Neuron (in vitro differentiated cells): ENCODE measurements at regions not wholly inside any gene's neighbourhood (a gene's known extent, or its start where the extent isn't known, plus 50 kb on each side); places are given as distances from the start of the nearest gene placed in this dataset.

Experiments
- H2AFZ ChIP-seq: one replicate; pipeline ENCODE4 v1.6.1; 2013; ENCODE audit warnings: low read depth, mild to moderate bottlenecking, inconsistent platforms, low read length, moderate library complexity
- H3K27me3 ChIP-seq: one replicate; pipeline ENCODE4 v1.6.1; 2013; ENCODE audit warnings: low read length; ENCODE audit not compliant: insufficient read depth
- H3K36me3 ChIP-seq: one replicate; pipeline ENCODE4 v1.6.1; 2013; ENCODE audit warnings: low read length; ENCODE audit not compliant: insufficient read depth
- H3K4me1 ChIP-seq: one replicate; pipeline ENCODE4 v1.6.1; 2013; ENCODE audit warnings: low read length; ENCODE audit not compliant: insufficient read depth
- H3K4me3 ChIP-seq: 2 replicates; pipeline ENCODE4 v1.5.1; 2013; ENCODE audit warnings: mild to moderate bottlenecking, low read length, moderate library complexity
- H3K9me3 ChIP-seq: one replicate; pipeline ENCODE4 v1.6.1; 2013; ENCODE audit warnings: low read length

GRCh38 chr12:124392667-124393413, 97.9 kb downstream of the RFLNA start:
- Histone ChIP-seq H2AFZ (no peak overlapping the region), H3K4me1 (peaks cover 23% of the 10 kb centered on the region), H3K27me3 (no peaks in the 10 kb centered on the region), H3K4me3 (no peak overlapping the region), H3K9me3 (no peaks in the 10 kb centered on the region), H3K36me3 (peaks cover 3% of the 10 kb centered on the region)

DNA sequence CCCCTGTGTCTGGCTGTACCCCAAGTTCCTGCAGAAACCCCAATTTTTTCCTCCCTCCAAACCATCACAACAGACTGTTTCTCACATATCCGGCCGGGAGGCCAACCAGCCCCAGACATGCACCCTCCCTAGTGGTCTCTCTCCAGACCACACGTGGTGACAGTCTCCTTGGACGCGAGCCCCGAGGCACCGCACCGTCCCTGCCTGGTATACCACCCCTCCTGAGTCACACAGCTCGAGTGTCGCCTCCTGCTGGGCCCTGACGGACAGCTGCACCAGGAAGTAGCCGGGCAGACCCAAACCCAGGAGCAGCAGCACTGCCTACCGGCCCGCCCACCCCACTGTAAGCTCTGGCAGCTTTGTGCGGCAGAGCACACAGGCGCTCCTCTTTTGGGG, 97.4 kb downstream of the RFLNA start:
- Histone ChIP-seq H3K4me3 (no peak overlapping the region), H3K4me1 (peaks cover 23% of the 10 kb centered on the region), H3K9me3 (no peaks in the 10 kb centered on the region), H3K36me3 (no peaks in the 10 kb centered on the region), H2AFZ (no peak overlapping the region), H3K27me3 (no peaks in the 10 kb centered on the region)

- no peaks in the 10 kb centered on the region for H3K27me3 ChIP-seq
- peaks cover 19% of the 10 kb centered on the region for H3K4me1 ChIP-seq
- no peak overlapping the region for H3K4me3 ChIP-seq
Observed at GRCh38 chr12:124391340-124392261, 96.7 kb downstream of the RFLNA start.

GRCh38 chr12:124390442-124391097, 95.7 kb downstream of the RFLNA start:
- Histone ChIP-seq H3K4me3 (no peak overlapping the region), H2AFZ (no peak overlapping the region), H3K9me3 (no peaks in the 10 kb centered on the region), H3K36me3 (peaks cover 3% of the 10 kb centered on the region), H3K4me1 (peaks cover 25% of the 10 kb centered on the region), H3K27me3 (no peaks in the 10 kb centered on the region)

More at GRCh38 chr12:124391340-124392261, 96.7 kb downstream of the RFLNA start:
- no peaks in the 10 kb centered on the region for H3K36me3 ChIP-seq
- no peaks in the 10 kb centered on the region for H3K9me3 ChIP-seq
- H2AFZ ChIP-seq: no peak overlapping the region

DNA sequence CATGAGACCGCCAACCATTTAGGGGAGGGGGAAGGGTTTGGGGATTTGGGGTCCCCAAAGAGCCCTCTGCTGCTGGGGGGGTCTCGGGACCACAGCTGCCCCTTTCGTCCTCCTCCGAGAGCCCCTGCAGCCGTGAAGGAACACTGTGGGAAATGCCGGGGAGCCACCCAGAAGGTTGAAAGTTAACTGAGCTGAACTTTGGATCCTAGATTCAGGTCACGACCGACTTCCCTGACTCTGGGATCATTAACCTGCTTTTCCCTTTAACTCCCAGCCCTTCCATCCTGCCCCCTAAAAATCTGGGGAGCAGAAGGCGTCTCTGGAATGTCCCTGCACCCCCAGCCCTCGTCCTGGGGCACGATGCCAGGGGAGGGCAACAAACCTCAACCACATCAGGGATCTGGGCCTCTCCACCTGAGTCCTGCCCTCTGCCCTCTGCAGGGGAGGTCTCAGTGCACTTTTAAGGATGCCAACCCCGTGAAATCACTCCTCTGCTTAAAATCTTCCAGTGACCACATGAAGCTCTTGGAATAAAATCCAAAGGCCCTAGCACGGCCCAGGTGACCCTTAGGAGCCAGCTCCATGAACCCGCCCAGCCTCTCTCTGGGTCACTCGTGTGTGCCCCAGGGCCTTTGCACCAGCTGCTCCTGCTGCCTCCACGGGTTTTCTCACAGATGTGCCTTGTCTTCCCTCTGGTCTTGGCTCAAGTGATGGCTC, 95.0 kb downstream of the RFLNA start:
- Histone ChIP-seq H3K9me3 (no peaks in the 10 kb centered on the region), H2AFZ (no peak overlapping the region), H3K4me3 (no peak overlapping the region), H3K4me1 (peaks cover 25% of the 10 kb centered on the region), H3K27me3 (no peaks in the 10 kb centered on the region), H3K36me3 (peaks cover 5% of the 10 kb centered on the region)

DNA sequence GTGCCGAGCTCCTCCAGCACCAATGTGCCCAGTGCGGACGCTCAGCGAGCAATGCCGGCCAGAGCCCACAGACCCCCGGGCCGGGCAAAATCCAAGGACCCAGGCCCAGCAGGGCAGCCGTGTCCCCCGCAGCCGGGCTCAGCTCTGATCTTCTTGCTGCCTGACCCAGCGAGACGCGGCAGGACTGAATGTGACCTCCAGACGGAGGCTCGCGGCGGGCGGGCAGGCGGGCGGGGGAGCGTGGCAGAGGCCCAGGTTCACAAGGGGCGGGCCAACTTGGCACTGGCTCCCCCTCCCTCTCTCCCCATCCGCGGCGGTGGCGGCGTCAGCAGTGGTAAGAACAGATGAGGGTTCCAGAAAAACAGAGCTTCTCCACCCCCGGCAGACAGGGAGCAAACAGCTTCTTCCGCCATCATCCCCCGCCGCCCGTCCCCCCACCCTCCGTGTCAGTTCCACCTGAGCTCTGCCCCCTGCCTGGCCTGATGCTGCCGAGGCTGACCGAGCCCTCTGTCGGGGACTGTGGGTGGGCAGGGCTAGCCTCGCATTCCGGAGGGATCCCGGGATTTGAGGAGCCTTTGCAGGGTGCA, 94.3 kb downstream of the RFLNA start:
- Histone ChIP-seq H3K27me3 (no peaks in the 10 kb centered on the region), H3K9me3 (no peaks in the 10 kb centered on the region), H3K36me3 (peaks cover 5% of the 10 kb centered on the region), H3K4me1 (peaks cover 25% of the 10 kb centered on the region), H3K4me3 (peak overlapping the region; percentile 8), H2AFZ (no peak overlapping the region)

GRCh38 chr12:124388679-124389137, 93.8 kb downstream of the RFLNA start:
- Histone ChIP-seq H3K9me3 (no peaks in the 10 kb centered on the region), H3K4me3 (peak overlapping the region; percentile 8), H3K4me1 (peaks cover 25% of the 10 kb centered on the region), H3K36me3 (peaks cover 6% of the 10 kb centered on the region), H3K27me3 (no peaks in the 10 kb centered on the region), H2AFZ (no peak overlapping the region)

GRCh38 chr12:124388038-124388671, 93.3 kb downstream of the RFLNA start:
- no peaks in the 10 kb centered on the region for H3K9me3 ChIP-seq
- no peak overlapping the region for H2AFZ ChIP-seq
- H3K27me3 ChIP-seq: no peaks in the 10 kb centered on the region
- peaks cover 25% of the 10 kb centered on the region for H3K4me1 ChIP-seq
- H3K4me3 ChIP-seq: no peak overlapping the region
- peaks cover 8% of the 10 kb centered on the region for H3K36me3 ChIP-seq

GRCh38 chr12:124387528-124387911, 92.6 kb downstream of the RFLNA start:
- Histone ChIP-seq H3K4me3 (no peak overlapping the region), H3K36me3 (peaks cover 11% of the 10 kb centered on the region), H3K9me3 (no peaks in the 10 kb centered on the region), H2AFZ (no peak overlapping the region), H3K4me1 (peaks cover 25% of the 10 kb centered on the region), H3K27me3 (no peaks in the 10 kb centered on the region)

- Histone ChIP-seq H3K27me3 (no peaks in the 10 kb centered on the region), H3K36me3 (peaks cover 11% of the 10 kb centered on the region), H3K9me3 (no peaks in the 10 kb centered on the region), H3K4me3 (no peak overlapping the region), H2AFZ (no peak overlapping the region), H3K4me1 (peaks cover 25% of the 10 kb centered on the region)
Observed at GRCh38 chr12:124386661-124387527, 92.0 kb downstream of the RFLNA start.

GRCh38 chr12:124386059-124386458, 91.2 kb downstream of the RFLNA start:
- peaks cover 25% of the 10 kb centered on the region for H3K4me1 ChIP-seq
- no peak overlapping the region for H2AFZ ChIP-seq
- H3K9me3 ChIP-seq: no peaks in the 10 kb centered on the region
- no peak overlapping the region for H3K4me3 ChIP-seq
- H3K36me3 ChIP-seq: peaks cover 11% of the 10 kb centered on the region
- H3K27me3 ChIP-seq: no peaks in the 10 kb centered on the region
